ENCODE measurements at regions not wholly inside any gene's neighbourhood (a gene's known extent, or its start where the extent isn't known, plus 50 kb on each side); places are given as distances from the start of the nearest gene placed in this dataset.

DNA sequence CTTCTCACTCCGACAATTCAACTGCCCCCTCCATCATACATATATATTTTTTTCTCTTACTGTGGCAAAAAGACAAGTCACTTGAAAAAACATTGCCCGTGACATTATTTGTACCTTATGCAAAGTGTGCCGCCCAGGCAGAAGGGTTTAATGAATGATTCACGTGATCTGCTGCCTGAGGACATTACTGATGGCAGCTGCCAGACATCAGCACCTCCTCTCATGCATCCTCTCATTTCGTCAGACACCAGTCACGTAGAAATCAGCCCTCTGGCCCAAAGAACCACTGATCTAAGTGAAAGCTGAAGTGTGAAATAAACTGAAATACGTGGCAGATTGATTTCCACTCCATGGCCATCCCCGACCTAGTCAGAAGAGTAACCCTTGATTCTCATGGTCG is 218.8 kb upstream of the PDE10A start:
- TF ChIP-seq EZH2 (IDR thresholded peaks at IDR 0.05), result no peak
- TF ChIP-seq POLR2AphosphoS5 (IDR thresholded peaks at IDR 0.05; ENCODE audit: borderline replicate concordance, low read depth, low read length), result no peak

All from SK-N-MC (cell line).